Upper lobe of left lung (tissue), 4 donors: ENCODE measurements at regions not wholly inside any gene's neighbourhood (a gene's known extent, or its start where the extent isn't known, plus 50 kb on each side); places are given as distances from the start of the nearest gene placed in this dataset.

ENCODE experiments used
- POLR2A ChIP-seq, 4 donors: fragments of 450-650 bp; IDR thresholded peaks; one replicate each; pipeline ENCODE4 v1.5.1; 2016 to 2017; ENCODE audit warnings: antibody characterized with exemption in 4 of 4, mild to moderate bottlenecking in 2 of 4
- POLR2AphosphoS5 ChIP-seq, 2 donors: sonication (generic); formaldehyde crosslinking; IDR thresholded peaks; one replicate each; pipeline ENCODE4 v1.5.1; 2017; ENCODE audit warnings: antibody characterized with exemption in 2 of 2
- TF ChIP-seq, protein P1 (sequence below), 6 experiments: fragments of 450-650 bp in 4 of 6; fragments of 200-600 bp in 2 of 6; sonication (generic) in 2 of 6; IDR thresholded peaks; one replicate each; pipeline ENCODE4 v1.5.1; 2016 to 2019; ENCODE audit warnings: antibody characterized with exemption in 6 of 6

DNA sequence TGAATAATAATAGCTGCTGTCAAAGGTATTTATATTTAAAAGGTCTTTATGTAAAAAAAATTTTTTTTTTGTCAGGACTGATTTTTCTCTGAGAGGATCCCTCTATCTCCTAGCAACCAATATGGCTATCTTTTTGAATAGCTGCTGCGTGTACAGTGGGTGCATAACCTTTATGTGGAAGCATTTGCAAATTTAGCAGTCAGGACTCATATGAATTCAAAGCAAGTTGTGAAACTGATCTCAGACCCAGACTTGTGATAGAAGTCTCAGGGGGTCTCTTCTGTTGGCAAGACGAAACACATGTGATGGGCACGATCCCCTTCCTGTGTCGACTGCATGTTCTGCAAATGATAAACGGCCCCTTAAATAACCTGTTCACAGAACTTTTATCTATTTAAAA, 114.1 kb upstream of the ARGLU1 start:
- TF ChIP-seq, protein P1, sequence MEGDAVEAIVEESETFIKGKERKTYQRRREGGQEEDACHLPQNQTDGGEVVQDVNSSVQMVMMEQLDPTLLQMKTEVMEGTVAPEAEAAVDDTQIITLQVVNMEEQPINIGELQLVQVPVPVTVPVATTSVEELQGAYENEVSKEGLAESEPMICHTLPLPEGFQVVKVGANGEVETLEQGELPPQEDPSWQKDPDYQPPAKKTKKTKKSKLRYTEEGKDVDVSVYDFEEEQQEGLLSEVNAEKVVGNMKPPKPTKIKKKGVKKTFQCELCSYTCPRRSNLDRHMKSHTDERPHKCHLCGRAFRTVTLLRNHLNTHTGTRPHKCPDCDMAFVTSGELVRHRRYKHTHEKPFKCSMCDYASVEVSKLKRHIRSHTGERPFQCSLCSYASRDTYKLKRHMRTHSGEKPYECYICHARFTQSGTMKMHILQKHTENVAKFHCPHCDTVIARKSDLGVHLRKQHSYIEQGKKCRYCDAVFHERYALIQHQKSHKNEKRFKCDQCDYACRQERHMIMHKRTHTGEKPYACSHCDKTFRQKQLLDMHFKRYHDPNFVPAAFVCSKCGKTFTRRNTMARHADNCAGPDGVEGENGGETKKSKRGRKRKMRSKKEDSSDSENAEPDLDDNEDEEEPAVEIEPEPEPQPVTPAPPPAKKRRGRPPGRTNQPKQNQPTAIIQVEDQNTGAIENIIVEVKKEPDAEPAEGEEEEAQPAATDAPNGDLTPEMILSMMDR (IDR thresholded peaks at IDR 0.05), result no peak
- TF ChIP-seq POLR2A (IDR thresholded peaks at IDR 0.05) (no peak), POLR2AphosphoS5 (IDR thresholded peaks at IDR 0.05) (no peak)
